NCI-H1436 treated with DMSO at 0.1 percent for 48 hours (cell line): ENCODE measurements at regions not wholly inside any gene's neighbourhood (a gene's known extent, or its start where the extent isn't known, plus 50 kb on each side); places are given as distances from the start of the nearest gene placed in this dataset.
"Not testable (repeated sequence)": the region's sequence is repeated elsewhere in the genome, so short reads cannot be mapped to it uniquely, and the experiment has no call there.

Source experiments
- DNase-seq: peaks from one replicate; lab custom pipeline; 2025; lab: John Stamatoyannopoulos, UW

- DNase-seq, result no peak
These were observed 182.1 kb downstream of the DEPDC1B start for GRCh38 chr5:60517850-60518249.

DNA sequence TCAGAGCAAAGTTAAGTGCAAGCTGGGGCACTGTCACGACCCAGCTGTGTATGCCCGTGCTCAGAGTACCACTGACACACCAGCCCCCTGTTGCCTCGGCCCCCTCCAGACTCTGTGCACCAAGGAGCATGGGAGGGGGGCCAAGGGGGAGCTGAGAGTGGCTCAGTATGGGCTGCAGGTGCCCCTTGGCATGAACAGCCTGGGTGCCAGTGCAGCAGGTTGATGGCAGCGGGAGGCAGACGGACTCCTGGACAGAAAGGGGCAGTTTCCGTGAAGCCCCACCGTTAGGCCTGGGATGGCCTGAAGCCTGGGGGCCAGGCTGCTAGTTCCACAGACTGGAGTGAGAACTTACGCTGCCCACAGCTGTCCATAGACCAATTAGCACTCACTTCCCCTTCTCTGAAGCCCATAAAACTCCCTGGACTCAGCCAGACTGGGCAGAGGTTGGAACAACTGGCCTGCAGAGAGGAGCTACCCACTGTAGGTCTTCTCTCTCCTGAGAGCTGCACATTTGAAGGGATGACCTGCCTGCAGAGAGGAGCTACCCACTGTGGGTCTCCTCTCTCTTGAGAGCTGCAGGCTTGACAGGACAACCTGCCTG, 182.8 kb downstream of the DEPDC1B start:
- no peak for DNase-seq

DNA sequence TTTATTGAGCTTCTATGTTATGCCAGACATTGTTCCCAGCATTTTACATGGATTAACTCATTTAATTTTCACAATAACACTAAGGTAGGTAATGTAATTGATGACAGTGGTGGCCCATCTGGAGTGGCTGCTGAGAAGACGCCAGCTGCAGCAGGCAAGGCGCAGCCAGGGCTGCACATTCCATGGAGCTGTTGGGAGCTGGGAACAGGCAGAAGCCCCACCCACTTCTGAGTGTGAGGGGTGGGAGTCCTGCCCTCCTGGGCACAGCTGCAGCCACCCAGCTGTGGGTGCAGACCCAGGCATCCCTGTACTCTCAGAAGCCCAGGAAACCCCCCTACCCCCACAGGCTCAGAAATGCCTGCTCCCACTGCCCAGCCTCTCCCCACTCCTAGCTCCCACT, 183.3 kb downstream of the DEPDC1B start:
- DNase-seq, result no peak

GRCh38 chr5:60514152-60514551, 185.8 kb downstream of the DEPDC1B start:
- DNase-seq, result no peak

DNA sequence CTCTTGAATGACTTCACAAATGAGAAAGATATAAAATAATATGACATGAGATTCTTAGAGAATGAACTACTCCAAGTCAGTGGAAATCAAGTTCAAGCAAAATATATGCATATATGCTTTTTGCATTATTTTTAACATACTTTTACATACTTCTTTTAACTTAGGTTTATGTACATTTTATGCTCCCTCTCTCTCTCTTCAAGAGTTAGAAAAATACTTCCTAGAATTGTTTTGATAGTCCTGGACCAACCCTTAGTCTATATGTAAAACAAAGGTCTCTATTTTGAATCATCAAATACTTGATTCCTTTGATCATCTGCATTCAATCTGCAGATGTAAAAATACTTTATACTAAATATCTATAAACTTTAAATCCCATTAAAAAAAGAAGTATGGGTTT, 187.8 kb downstream of the DEPDC1B start:
- no peak for DNase-seq

- DNase-seq, result no peak
These were observed 189.3 kb downstream of the DEPDC1B start for GRCh38 chr5:60510663-60511062.

GRCh38 chr5:60510049-60510448, 189.9 kb downstream of the DEPDC1B start:
- no peak for DNase-seq

DNA sequence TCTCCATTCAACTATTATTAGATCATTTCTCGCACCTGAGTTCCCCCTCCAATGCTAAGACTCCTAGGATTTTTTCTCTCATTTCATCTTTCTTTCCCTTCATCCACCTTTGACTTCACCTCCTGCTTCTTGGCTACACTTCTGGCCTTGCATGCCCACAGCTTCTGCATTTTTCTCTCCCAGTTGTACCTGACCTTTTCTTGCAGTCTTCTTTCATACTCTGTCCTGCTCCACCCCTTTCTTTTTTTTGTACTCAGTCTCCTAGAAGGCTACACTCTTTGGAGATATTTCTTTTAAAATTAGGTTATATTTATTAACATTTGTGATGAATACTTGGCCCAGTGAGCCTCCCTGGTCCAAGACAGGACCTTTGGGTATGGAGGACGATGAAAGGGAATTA, 190.4 kb downstream of the DEPDC1B start:
- no peak for DNase-seq

DNA sequence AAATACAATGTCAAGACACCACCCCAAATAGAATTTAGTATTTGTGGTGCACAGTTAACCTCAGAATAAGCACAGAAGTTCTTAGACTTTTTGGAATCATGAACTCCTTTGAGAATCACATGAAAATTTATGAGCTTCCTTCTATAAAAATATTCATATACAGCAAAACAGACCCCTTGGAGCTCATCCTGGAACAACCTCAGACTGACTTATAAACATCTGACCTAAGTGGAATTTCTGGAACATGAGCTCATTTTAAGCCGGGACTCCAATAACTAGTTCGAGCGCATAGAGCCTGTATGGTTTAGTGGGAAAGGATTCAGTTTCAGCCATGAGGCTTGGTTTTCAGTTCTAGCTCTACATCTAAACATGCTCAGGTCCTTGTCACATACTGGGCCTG, 192.3 kb downstream of the DEPDC1B start:
- no peak for DNase-seq

DNA sequence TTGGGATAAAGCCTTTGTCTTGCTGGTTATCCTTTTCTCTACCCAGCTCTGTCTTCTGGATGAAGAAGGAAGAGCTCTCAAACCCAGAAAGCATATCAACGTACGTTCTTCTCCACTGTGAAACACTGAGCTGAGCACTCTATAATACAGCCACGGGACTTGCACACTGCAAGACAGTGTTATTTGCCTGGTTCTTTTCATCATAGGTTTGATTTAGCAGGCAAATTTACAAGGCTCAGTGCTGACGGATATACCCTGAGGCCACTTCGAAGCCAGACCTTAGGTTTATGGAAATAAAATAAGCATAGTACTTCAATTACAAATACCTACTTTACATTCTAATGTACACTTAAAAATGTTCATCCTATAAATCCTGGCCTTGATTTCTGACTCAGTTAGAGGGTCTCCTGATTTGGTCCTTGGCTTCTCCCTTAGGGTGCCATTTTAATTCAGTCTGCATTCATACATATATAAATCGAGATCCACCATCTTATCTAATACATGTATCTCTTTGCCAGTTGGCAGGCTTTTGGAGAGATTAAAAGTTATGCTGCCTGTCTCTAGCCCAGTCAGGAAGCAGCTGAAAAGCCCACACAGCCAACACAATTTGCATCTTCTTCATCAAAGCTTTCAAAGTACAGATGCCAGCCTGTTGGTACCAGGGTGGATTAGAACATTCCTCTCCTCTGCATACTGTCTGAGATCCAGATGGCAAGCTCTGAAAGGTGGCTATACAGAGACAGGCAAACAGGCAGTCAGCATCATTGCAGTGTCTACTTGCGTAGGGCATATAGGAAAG, 194.4 kb downstream of the DEPDC1B start:
- no peak for DNase-seq

DNA sequence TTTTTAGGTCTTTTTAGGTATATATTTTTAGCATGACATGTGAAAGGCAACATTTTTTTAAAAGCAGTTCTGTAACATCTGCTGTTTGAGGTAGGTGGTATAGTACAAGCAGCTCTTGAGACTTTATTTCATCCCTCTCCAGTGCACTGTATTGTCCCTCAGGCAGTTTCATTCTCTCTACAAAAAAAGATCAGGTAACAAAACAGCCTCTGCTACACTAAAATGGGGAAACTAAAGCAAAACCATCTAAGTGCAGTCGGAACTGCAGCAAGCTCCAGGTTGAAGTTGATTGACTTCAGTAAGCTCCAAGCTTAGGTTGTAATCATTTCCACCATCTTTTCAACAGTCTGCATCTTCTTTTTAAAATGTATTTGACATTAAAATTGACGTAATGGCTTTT, 195.6 kb downstream of the DEPDC1B start:
- DNase-seq, result no peak

DNA sequence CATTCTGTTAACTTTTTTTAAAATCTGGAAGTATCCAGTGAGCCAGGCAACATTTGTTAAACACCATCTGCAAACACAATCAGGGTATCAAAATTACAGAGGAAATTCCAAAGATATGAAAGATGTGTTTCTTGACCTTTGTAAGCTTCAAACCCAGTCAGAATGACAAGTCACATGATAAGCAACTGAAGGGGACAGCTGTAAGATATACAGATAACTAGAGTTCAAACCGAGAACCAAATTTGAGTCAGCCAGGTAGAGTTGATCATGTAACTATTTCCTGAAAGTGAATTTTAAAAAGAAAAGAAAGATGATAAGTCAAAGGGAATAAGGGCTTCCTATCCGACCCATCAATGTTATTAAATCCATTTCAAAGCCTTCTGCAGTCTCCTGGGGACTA, 196.2 kb downstream of the DEPDC1B start:
- DNase-seq, result no peak

DNA sequence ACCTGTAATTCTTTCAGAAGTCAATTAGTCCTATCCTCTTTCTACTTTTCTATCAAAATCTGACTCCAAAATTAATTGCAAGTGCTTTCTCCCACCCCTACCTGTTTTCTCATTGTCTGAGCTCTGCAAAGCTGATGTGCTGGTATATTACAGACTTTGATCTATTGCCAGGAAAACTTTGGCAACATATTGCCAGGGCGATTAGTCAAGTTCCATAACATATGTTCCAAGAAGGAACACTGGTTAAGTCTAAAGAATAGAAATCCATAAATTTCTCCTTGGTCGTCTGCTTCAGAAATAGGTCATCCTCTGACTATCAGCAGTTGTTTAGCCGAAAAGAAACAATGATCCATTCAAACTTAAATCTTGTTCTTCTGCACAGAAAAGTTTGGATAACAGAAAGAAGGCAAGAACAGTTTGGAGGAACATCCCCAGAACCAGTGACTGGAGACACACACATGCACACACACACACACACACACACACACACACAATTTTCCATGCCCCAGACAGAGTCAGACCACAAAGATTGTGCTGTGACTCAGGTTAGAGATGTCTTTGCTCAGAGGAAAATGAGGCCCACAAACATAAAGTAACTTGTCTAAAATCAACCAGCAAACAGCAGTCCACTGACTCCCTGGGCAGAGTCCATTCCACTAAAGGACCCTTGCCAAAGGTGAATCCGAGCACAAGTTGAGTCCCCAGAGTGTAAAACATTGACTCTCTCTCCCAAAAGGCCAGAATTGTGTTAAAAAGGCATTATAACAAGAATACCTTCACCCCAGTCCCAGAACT, 202.1 kb downstream of the DEPDC1B start:
- DNase-seq, result no peak

DNA sequence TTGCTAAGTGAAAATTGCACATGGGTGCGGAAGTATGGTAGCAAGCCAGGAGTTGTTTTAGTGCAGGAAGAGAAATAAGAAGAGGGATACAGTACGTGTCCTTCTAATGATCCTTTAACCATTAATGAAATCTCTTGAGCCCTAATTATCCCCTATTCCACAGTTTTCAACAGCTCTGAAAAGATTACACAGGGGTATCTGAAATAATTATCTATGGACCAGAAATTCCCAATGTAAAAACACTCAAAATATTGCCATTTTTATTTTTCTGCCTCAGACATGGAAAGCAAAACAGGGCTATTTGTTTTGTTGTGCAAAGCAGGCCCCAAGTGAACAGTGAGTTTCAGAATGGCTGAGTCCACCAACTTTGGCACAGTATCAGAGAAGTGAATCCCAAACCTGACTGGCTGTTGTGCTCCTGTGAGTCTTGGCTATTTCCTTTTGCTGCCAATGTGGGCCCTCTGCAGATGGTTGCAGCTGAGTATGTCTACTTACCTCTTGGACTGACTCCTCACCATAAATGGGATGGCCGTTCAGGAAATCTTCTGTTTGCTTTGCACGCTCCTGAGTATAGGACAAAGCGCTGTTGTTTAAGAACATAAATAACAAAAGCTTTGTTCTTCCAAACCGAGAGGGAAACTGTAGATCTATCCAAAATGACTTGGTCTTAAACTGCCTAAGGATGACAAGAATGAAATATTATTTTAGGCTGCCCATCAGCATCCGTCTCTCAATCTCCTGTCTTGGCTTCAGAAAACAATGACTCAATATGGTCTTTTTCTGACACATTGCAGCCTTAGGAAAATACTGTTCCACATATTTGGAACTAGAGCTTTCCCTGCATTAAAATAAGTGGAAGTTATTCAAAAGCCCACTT, 204.1 kb downstream of the DEPDC1B start:
- no peak for DNase-seq

DNA sequence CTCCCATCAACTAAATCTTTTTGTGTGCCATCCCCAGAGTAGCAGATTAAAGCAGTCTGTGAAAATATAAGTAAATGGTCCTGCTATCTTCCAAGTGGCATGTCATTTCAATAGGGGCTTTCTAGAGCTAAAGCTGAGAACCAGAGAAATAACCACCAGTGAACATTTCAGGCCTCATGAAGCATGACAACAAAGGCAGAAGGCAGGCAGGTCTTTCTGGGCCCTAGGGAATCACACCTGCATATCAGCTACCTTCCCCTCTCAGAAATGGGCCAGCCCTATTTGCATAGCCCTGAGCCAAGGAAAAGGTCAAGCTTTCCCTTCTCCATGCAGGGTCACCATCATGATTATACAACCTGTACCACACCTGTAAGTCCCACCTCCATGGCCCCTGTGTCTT, 205.3 kb downstream of the DEPDC1B start:
- DNase-seq, result no peak

DNA sequence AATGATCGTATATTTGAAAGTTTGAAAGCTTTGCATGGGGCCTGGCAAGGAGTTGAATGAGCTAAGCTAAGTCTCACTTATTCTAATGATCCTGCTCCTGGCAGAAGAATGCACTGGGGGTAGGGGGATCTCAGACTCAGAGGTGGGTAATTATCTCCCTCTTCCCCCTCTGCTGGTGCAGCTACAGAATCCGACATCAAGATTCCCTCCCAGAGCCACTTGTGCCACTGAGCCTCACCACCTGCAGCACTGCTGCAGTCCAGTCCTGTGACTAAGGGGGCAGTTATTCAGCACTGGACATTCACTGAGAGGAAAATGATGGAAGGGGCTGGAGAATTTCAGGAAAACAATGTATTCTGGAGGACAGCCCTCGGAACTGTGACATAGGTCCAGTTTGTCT, 205.8 kb downstream of the DEPDC1B start:
- no peak for DNase-seq

GRCh38 chr5:60493372-60493771, 206.6 kb downstream of the DEPDC1B start:
- no peak for DNase-seq

DNA sequence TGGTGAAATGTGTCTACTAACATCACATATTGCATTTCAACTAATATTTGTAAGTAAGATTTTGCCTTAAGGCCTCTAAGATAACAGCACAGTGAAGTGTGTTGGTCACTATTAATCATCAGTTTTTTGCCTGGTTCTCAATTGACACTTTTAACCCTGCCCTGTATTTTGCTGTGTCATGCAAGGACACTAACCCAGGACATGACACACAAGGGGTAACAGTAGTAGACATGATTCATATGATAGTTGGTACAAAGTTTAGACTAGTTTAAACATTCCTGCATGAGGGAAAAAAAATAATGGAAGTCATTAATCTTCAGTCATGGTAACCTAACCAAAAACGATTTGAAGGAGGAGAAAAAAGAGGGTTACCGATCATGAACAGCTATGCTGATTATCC, 207.0 kb downstream of the DEPDC1B start:
- DNase-seq, result no peak

GRCh38 chr5:60492358-60492757, 207.6 kb downstream of the DEPDC1B start:
- DNase-seq, result not testable (repeated sequence)

DNA sequence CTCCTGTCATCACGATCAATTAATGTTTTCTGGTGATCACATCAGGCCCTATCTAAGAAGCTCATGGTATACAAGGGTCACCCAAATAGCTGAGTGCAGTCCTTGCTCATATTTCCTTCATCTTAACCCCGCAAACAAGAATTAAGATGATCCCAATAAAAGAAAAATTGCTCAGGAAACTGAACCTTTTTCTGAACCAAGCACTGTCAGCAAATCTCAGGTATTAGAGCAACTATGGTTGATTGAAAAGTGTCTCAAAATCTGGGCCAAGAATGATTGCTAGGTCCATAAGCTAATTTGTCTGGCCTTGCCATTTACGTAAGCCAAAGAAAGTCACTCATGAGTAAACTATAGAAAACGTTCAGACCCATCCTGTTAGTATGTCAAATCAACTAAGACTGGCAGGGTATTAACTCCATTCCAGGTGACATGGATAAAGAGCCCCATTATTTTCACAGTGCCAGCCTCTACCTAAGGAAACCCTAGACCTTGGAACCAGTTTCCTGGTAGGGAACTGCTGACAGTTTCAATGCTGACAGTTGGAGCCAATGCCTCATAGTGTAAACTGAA, 209.3 kb downstream of the DEPDC1B start:
- no peak for DNase-seq

GRCh38 chr5:60489856-60490255, 210.1 kb downstream of the DEPDC1B start:
- DNase-seq, result no peak

DNA sequence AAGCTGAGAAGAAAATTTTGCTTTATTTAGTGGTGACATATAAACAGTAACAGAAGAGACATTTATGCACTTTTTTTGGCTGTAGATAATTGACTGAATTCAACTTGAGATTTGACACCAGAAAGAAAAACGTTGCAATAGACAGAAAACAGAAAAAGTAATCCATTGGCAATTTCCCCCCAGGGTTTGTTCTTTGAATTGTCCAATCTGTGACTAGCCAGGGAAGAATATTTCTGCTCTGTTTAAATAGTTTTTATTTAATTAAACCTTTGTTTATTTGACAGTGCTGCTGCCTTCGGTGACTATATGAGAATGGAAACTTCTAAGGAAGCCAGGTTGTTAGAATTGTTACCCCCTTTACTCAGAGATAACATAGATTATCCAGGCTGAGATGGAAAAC, 210.6 kb downstream of the DEPDC1B start:
- DNase-seq, result no peak
